Osteoblast (primary cell): ENCODE measurements at regions not wholly inside any gene's neighbourhood (a gene's known extent, or its start where the extent isn't known, plus 50 kb on each side); places are given as distances from the start of the nearest gene placed in this dataset.
"Not testable (repeated sequence)": the region's sequence is repeated elsewhere in the genome, so short reads cannot be mapped to it uniquely, and the experiment has no call there.

Experiments used
- DNase-seq: peaks from one replicate; pipeline ENCODE4 v3.0.0; 2011; ENCODE audit warnings: low spot score, mixed read lengths; ENCODE audit not compliant: insufficient read length; ENCODE audit errors: missing footprints
- H2AFZ ChIP-seq: 2 replicates; pipeline ENCODE4 v1.6.0; 2011; ENCODE audit warnings: mild to moderate bottlenecking, low read length
- H3K27ac ChIP-seq: 2 replicates; pipeline ENCODE4 v1.5.1; 2011; ENCODE audit warnings: mild to moderate bottlenecking, low read depth, low read length, moderate library complexity
- H3K27me3 ChIP-seq: 2 replicates; pipeline ENCODE4 v1.6.0; 2012; ENCODE audit warnings: mild to moderate bottlenecking, control low read depth, inconsistent platforms, low read length, moderate library complexity; ENCODE audit not compliant: insufficient read depth
- H3K36me3 ChIP-seq: 2 replicates; pipeline ENCODE4 v1.5.1; 2011; ENCODE audit warnings: mild to moderate bottlenecking, low read length, control low read depth, moderate library complexity; ENCODE audit not compliant: insufficient read depth
- H3K4me1 ChIP-seq: 2 replicates; pipeline ENCODE4 v1.5.1; 2011; ENCODE audit warnings: mild to moderate bottlenecking, low read length, control low read depth, moderate library complexity; ENCODE audit not compliant: insufficient read depth
- H3K4me2 ChIP-seq: 2 replicates; pipeline ENCODE4 v1.6.0; 2011; ENCODE audit warnings: mild to moderate bottlenecking, low read length; ENCODE audit not compliant: insufficient read depth
- H3K4me3 ChIP-seq: fragments of 200-600 bp; sonication (generic); 3 replicates; pipeline ENCODE4 v1.5.1; 2012; ENCODE audit warnings: mild to moderate bottlenecking, low read length, inconsistent platforms; ENCODE audit not compliant: insufficient read depth
- H3K79me2 ChIP-seq: 2 replicates; pipeline ENCODE4 v1.6.0; 2012; ENCODE audit warnings: mild to moderate bottlenecking, low read length, control low read depth, inconsistent platforms; ENCODE audit not compliant: insufficient read depth
- H3K9me3 ChIP-seq: 2 replicates; pipeline ENCODE4 v1.5.1; 2011; ENCODE audit warnings: low read depth, low read length, control low read depth
- H4K20me1 ChIP-seq: 2 replicates; pipeline ENCODE4 v1.6.0; 2012; ENCODE audit warnings: mild to moderate bottlenecking, low read length, control low read depth; ENCODE audit not compliant: insufficient read depth
- TF ChIP-seq, protein P1 (sequence below): IDR thresholded peaks from 2 replicates; pipeline ENCODE4 v1.5.1; 2011; ENCODE audit warnings: mild to moderate bottlenecking, low read depth, low read length, moderate library complexity; ENCODE audit errors: extremely low read depth

- Histone ChIP-seq H3K4me1 (no peaks in the 10 kb centered on the region), H3K4me2 (no peak overlapping the region), H3K79me2 (no peaks in the 10 kb centered on the region), H2AFZ (no peak overlapping the region), H3K9me3 (no peaks in the 10 kb centered on the region), H3K4me3 (no peak overlapping the region), H3K36me3 (no peaks in the 10 kb centered on the region), H3K27me3 (no peaks in the 10 kb centered on the region), H3K27ac (no peak overlapping the region), H4K20me1 (no peaks in the 10 kb centered on the region)
- TF ChIP-seq, protein P1, sequence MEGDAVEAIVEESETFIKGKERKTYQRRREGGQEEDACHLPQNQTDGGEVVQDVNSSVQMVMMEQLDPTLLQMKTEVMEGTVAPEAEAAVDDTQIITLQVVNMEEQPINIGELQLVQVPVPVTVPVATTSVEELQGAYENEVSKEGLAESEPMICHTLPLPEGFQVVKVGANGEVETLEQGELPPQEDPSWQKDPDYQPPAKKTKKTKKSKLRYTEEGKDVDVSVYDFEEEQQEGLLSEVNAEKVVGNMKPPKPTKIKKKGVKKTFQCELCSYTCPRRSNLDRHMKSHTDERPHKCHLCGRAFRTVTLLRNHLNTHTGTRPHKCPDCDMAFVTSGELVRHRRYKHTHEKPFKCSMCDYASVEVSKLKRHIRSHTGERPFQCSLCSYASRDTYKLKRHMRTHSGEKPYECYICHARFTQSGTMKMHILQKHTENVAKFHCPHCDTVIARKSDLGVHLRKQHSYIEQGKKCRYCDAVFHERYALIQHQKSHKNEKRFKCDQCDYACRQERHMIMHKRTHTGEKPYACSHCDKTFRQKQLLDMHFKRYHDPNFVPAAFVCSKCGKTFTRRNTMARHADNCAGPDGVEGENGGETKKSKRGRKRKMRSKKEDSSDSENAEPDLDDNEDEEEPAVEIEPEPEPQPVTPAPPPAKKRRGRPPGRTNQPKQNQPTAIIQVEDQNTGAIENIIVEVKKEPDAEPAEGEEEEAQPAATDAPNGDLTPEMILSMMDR: no peak
- DNase-seq: peak; percentile 49
Observed at GRCh38 chr14:97802430-97803373, 1005.5 kb downstream of the VRK1 start.

DNA sequence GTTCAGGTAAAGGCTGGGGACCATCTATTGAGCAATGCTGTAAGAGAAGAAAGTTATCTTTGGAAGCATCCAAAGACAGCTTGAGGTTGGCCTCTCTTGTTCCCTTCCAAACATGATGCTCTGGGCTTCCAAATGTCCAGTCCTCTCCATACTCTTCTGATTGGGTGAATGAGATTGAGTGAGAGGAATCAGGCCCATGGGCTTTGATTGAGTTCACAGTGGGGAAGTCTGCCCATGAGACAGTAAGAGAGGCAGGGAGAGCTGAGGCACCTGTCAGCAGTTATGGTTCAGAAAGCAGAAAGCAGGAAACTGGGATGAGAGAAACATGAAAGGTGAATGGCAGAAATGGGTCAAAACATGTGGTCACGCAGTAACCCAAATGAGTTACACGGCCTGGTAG is 1006.9 kb downstream of the VRK1 start:
- Histone ChIP-seq H3K27ac (no peak overlapping the region), H3K27me3 (no peaks in the 10 kb centered on the region), H3K9me3 (no peaks in the 10 kb centered on the region), H3K4me2 (no peak overlapping the region), H3K4me1 (no peaks in the 10 kb centered on the region), H3K79me2 (no peaks in the 10 kb centered on the region), H3K36me3 (no peaks in the 10 kb centered on the region), H4K20me1 (no peaks in the 10 kb centered on the region), H3K4me3 (no peak overlapping the region), H2AFZ (no peak overlapping the region)
- TF ChIP-seq, protein P1: no peak
- no peak for DNase-seq

- no peaks in the 10 kb centered on the region for H3K4me1 ChIP-seq
- TF ChIP-seq, protein P1: no peak
- no peak overlapping the region for H3K4me2 ChIP-seq
- no peak overlapping the region for H3K4me3 ChIP-seq
- no peaks in the 10 kb centered on the region for H3K36me3 ChIP-seq
- no peak overlapping the region for H2AFZ ChIP-seq
- H3K27ac ChIP-seq: no peak overlapping the region
- DNase-seq: no peak
- H3K79me2 ChIP-seq: no peaks in the 10 kb centered on the region
- H3K9me3 ChIP-seq: no peaks in the 10 kb centered on the region
- no peaks in the 10 kb centered on the region for H4K20me1 ChIP-seq
- no peaks in the 10 kb centered on the region for H3K27me3 ChIP-seq
Observed at GRCh38 chr14:97806891-97807290, 1009.7 kb downstream of the VRK1 start.

DNA sequence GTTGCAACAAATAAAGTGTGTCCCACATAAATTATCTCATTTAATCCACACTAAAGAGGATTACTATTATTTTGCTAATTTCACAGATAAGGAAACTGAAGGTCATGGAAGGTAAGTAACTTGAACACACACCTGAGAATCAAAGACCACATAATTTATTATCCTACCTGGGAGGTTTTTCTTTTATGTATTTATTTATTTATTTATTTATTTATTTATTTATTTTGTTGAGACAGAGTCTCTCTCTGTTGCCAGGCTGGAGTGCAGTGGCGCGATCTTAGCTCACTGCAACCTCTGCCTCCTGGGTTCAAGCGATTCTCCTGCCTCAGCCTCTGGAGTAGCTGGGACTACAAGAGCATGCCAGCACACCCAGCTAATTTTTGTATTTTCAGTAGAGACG is 1011.4 kb downstream of the VRK1 start:
- DNase-seq, H3K4me3 ChIP-seq, H3K36me3 ChIP-seq, H3K27ac ChIP-seq, H3K9me3 ChIP-seq, H2AFZ ChIP-seq, H3K4me2 ChIP-seq, H3K79me2 ChIP-seq, H4K20me1 ChIP-seq, H3K27me3 ChIP-seq, H3K4me1 ChIP-seq: not testable (repeated sequence)
